A673 (cell line): ENCODE measurements at regions not wholly inside any gene's neighbourhood (a gene's known extent, or its start where the extent isn't known, plus 50 kb on each side); places are given as distances from the start of the nearest gene placed in this dataset.

Source experiments
- BruUV-seq: library from RNA; stranded (reverse); fragments of 400-500 nt; replicated peaks from 2 replicates; lab custom pipeline; 2021; lab: Mats Ljungman, UMichigan
- CTCF ChIA-PET: fragments of 300-600 bp; sonication (Branson Sonifier 250); formaldehyde crosslinking; loops from one replicate; lab custom pipeline; 2022; ENCODE audit warnings: antibody characterized with exemption; lab: Charles Lee
- POLR2A ChIA-PET: fragments of 300-600 bp; sonication (Branson Sonifier 250); formaldehyde crosslinking; loops from one replicate; lab custom pipeline; 2022; ENCODE audit warnings: antibody characterized with exemption; ENCODE audit not compliant: low non-redundant PET; lab: Charles Lee
- DNase-seq: peaks from one replicate; pipeline ENCODE4 v3.0.0-alpha.2; 2015; ENCODE audit warnings: low spot score
- H3K27ac ChIP-seq: fragments of 200-600 bp; sonication (generic); 2 replicates; pipeline ENCODE4 v1.5.1; 2016; ENCODE audit warnings: mixed run types, low read depth, mild to moderate bottlenecking, mixed read lengths, antibody characterized with exemption, low read length; ENCODE audit not compliant: poor library complexity, severe bottlenecking
- H3K27me3 ChIP-seq: fragments of 200-600 bp; sonication (generic); replicated peaks from 2 replicates; pipeline ENCODE4 v1.6.1; 2017; ENCODE audit warnings: mixed run types, low read depth, mild to moderate bottlenecking, mixed read lengths, antibody characterized with exemption, low read length; ENCODE audit not compliant: insufficient read depth, poor library complexity
- H3K36me3 ChIP-seq: fragments of 200-600 bp; sonication (generic); 2 replicates; pipeline ENCODE4 v1.6.1; 2016; ENCODE audit warnings: mixed run types, mild to moderate bottlenecking, mixed read lengths, antibody characterized with exemption, low read length; ENCODE audit not compliant: insufficient read depth, poor library complexity, severe bottlenecking
- H3K4me1 ChIP-seq: fragments of 200-600 bp; sonication (generic); 2 replicates; pipeline ENCODE4 v1.6.1; 2017; ENCODE audit warnings: mixed run types, mild to moderate bottlenecking, mixed read lengths, antibody characterized with exemption, low read length; ENCODE audit not compliant: insufficient read depth, poor library complexity, severe bottlenecking
- H3K4me3 ChIP-seq: fragments of 200-600 bp; sonication (generic); 2 replicates; pipeline ENCODE4 v1.5.1; 2016; ENCODE audit warnings: low read depth, mixed run types, mild to moderate bottlenecking, mixed read lengths, low read length; ENCODE audit not compliant: poor library complexity, severe bottlenecking
- H3K9me3 ChIP-seq: fragments of 200-600 bp; sonication (generic); 2 replicates; pipeline ENCODE4 v1.6.1; 2016; ENCODE audit warnings: mixed run types, low read depth, mild to moderate bottlenecking, mixed read lengths, antibody characterized with exemption, low read length; ENCODE audit not compliant: poor library complexity, severe bottlenecking
- CTCF ChIP-seq: fragments of 300-800, 200-600 bp; sonication (generic); conservative IDR thresholded peaks from 2 replicates; pipeline ENCODE4 v1.5.1; 2017; ENCODE audit warnings: low read depth, mild to moderate bottlenecking, antibody characterized with exemption, low read length, moderate library complexity, mixed read lengths
- EZH2 ChIP-seq: fragments of 200-600 bp; sonication (generic); IDR thresholded peaks from 2 replicates; pipeline ENCODE4 v1.6.1; 2017; ENCODE audit warnings: borderline replicate concordance, low read depth, mild to moderate bottlenecking, mixed read lengths, antibody characterized with exemption, low read length; ENCODE audit not compliant: poor library complexity, severe bottlenecking
- intact Hi-C: fragments of 100-400 bp; cut with micrococcal nuclease; formaldehyde crosslinking; loops from one replicate; pipeline ENCODE4 v1.10.0; 2022; ENCODE audit not compliant: unreplicated experiment

- ChIA-PET CTCF (no interaction called here), POLR2A (no interaction called here)
- no peak overlapping the region for H3K4me3 ChIP-seq
- intact Hi-C loops = no loop called here
- no peaks in the 10 kb centered on the region for H3K4me1 ChIP-seq
- H3K9me3 ChIP-seq = no peaks in the 10 kb centered on the region
- no peak overlapping the region for H3K27ac ChIP-seq
- no peaks in the 10 kb centered on the region for H3K36me3 ChIP-seq
- no TSS peak for BruUV-seq
- H3K27me3 ChIP-seq = peaks cover 40% of the 10 kb centered on the region
- no peak for TF ChIP-seq CTCF
- no peak for TF ChIP-seq EZH2
- DNase-seq = peak; percentile 11
These were observed 232.3 kb upstream of the NLRP1 start for GRCh38 chr17:5816491-5817070.

- Histone ChIP-seq H3K9me3 (no peaks in the 10 kb centered on the region), H3K27ac (no peak overlapping the region), H3K36me3 (no peaks in the 10 kb centered on the region), H3K27me3 (peaks cover 41% of the 10 kb centered on the region), H3K4me3 (no peak overlapping the region), H3K4me1 (no peaks in the 10 kb centered on the region)
- no peak for DNase-seq
- ChIA-PET POLR2A (no interaction called here), CTCF (no interaction called here)
- TF ChIP-seq EZH2 (no peak), CTCF (no peak)
- intact Hi-C loops = no loop called here
- no TSS peak for BruUV-seq
These were observed 233.4 kb upstream of the NLRP1 start for GRCh38 chr17:5817475-5818395.

GRCh38 chr17:5819396-5819795 lies 235.1 kb upstream of the NLRP1 start:
- no peaks in the 10 kb centered on the region for H3K9me3 ChIP-seq
- no peak overlapping the region for H3K4me3 ChIP-seq
- H3K27me3 ChIP-seq = peaks cover 31% of the 10 kb centered on the region
- intact Hi-C loops = no loop called here
- CTCF ChIA-PET = no interaction called here
- DNase-seq = no peak
- no TSS peak for BruUV-seq
- POLR2A ChIA-PET = no interaction called here
- no peaks in the 10 kb centered on the region for H3K36me3 ChIP-seq
- no peaks in the 10 kb centered on the region for H3K4me1 ChIP-seq
- no peak overlapping the region for H3K27ac ChIP-seq
- no peak for TF ChIP-seq CTCF
- TF ChIP-seq EZH2 = no peak
